Memory B cell (primary cell): ENCODE measurements at regions not wholly inside any gene's neighbourhood (a gene's known extent, or its start where the extent isn't known, plus 50 kb on each side); places are given as distances from the start of the nearest gene placed in this dataset.

ENCODE experiments used
- ATAC-seq: fragments of 150-1000 bp; cut with Tn5 transposase; 2 replicates; pipeline ENCODE4 v1.10.0; 2021; ENCODE audit warnings: low read depth, mild to moderate bottlenecking, moderate library complexity
- DNase-seq, 2 donors: peaks; one replicate each; pipeline ENCODE4 v3.0.0; 2022; ENCODE audit warnings: low spot score in 2 of 2
- H3K27ac Mint-ChIP-seq: one replicate; pipeline ENCODE4 v1.8.0; 2022; ENCODE audit warnings: mild to moderate bottlenecking, moderate library complexity, mixed read lengths
- H3K27me3 Mint-ChIP-seq: one replicate; pipeline ENCODE4 v1.8.0; 2022; ENCODE audit warnings: mixed read lengths
- H3K36me3 Mint-ChIP-seq: one replicate; pipeline ENCODE4 v1.8.0; 2022; ENCODE audit warnings: mild to moderate bottlenecking, mixed read lengths
- H3K4me1 Mint-ChIP-seq: one replicate; pipeline ENCODE4 v1.8.0; 2022; ENCODE audit warnings: mixed read lengths
- H3K4me3 Mint-ChIP-seq: one replicate; pipeline ENCODE4 v1.8.0; 2022; ENCODE audit warnings: mild to moderate bottlenecking, moderate library complexity, mixed read lengths
- H3K9me3 Mint-ChIP-seq: one replicate; pipeline ENCODE4 v1.8.0; 2022; ENCODE audit warnings: mixed read lengths

DNA sequence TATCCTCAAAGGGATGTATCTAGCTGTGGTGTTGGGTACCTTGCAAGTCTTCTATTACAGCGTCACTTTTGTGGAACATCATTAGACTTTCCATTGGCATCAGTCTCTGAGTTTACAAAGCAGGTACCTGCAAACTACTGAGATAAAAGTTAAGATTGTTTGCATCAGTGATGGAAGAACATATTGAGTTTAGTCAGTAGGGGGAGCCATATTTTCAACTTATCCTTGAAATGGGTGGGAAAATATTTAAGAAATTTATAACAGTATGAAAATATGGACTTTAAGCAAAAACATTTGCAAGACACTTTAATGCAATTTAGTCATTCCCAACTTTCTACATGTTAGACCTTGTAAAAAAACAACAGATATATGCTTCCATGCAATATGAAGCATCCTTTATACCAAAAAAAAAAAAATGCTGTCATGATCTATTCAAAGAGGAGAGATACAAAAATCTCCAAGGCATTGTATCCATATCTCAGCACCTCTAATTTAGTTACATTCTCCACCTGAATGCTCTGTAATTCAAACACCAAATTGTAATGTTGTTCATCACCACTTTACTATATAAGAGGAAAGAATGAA is 98.6 kb upstream of the ADAMTS19 start:
- peaks cover 8% of the 10 kb centered on the region for H3K9me3 Mint-ChIP-seq
- no peak for ATAC-seq
- H3K4me1 Mint-ChIP-seq: no peaks in the 10 kb centered on the region
- no peaks in the 10 kb centered on the region for H3K36me3 Mint-ChIP-seq
- H3K4me3 Mint-ChIP-seq: no peak overlapping the region
- H3K27me3 Mint-ChIP-seq: no peaks in the 10 kb centered on the region
- no peak overlapping the region for H3K27ac Mint-ChIP-seq
- DNase-seq: no peak

DNA sequence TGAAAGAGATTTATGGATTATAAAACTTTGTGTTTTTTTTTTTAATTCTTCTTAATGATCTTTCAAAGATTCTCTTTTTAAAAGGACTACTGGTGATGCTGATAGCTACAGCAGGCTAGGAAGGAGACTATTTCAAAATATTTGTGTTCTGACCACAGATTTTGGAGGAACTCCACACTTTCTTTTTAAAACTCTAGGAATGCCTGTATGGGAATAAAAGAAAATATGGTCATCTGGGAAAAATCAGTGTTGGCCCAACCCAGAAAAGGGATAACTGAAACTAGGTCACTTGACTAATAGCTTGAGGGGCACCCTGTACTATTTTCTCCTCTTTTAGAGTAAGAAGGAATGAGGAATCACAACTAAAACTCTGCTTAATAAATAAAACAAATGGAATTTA is 97.6 kb upstream of the ADAMTS19 start:
- Mint-ChIP-seq H3K4me1 (no peaks in the 10 kb centered on the region), H3K9me3 (peaks cover 8% of the 10 kb centered on the region), H3K4me3 (no peak overlapping the region), H3K27me3 (no peaks in the 10 kb centered on the region), H3K36me3 (no peaks in the 10 kb centered on the region), H3K27ac (no peak overlapping the region)
- ATAC-seq: no peak
- DNase-seq: no peak

DNA sequence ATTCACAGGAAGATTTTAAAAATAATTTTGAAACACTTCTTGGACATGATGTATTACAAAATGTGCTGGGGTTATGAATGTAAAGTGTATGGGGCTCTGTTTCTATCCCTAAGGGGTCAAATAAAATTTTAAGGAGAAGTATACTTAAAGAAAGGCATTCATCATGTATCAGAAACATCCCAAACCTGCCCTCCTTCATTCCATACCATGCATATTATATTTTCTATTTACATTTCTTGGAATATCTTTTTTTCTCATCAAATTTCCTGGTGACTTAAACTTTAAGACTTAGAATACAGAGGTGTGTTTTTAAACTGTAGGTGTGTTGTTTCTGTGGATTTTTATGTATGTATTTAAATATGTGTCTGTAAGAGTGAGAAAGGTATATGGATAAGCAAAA is 96.1 kb upstream of the ADAMTS19 start:
- no peak for ATAC-seq
- Mint-ChIP-seq H3K9me3 (peaks cover 8% of the 10 kb centered on the region), H3K27ac (no peak overlapping the region), H3K4me1 (no peaks in the 10 kb centered on the region), H3K4me3 (no peak overlapping the region), H3K27me3 (no peaks in the 10 kb centered on the region), H3K36me3 (no peaks in the 10 kb centered on the region)
- DNase-seq: no peak

DNA sequence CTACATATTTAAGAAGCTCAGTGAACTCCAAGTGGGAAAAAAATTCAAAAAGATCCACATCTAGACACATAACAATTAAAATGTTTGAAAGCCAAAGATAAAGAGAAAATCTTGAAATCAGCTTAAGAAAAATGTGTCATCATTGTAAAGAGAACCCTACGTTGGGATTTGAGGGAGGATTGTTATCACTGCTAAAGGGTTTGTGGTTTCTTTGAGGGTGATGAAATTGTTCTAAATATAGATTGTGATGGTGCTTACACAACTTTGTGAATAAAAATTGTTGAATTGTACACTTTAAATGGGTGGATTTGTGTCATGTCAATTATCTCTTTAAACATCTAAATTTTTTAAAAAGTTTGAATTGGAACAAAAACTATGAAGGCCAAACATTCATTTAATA is 92.2 kb upstream of the ADAMTS19 start:
- peaks cover 8% of the 10 kb centered on the region for H3K9me3 Mint-ChIP-seq
- no peak overlapping the region for H3K27ac Mint-ChIP-seq
- no peaks in the 10 kb centered on the region for H3K4me1 Mint-ChIP-seq
- ATAC-seq (no peak), DNase-seq (no peak)
- H3K27me3 Mint-ChIP-seq: no peaks in the 10 kb centered on the region
- H3K36me3 Mint-ChIP-seq: no peaks in the 10 kb centered on the region
- H3K4me3 Mint-ChIP-seq: no peak overlapping the region

DNA sequence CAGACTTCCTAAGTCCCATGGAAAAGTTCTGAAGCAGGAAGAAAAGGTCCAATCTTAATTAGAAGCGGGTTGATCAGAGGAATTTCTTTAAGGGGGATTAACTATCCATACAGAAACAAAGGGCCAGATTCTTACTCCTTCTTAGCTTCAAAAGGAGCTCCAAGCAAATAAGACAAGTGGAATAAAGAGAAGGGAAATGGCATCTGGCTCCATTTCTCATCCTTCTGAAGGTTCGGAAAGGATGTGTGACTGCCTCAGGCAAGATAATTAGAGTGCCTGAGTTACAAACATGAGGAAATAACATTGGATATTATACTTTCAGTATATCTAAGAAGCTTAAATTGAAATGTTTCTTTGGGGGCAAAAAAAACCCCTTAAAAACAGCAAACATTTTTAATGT is 88.1 kb upstream of the ADAMTS19 start:
- no peaks in the 10 kb centered on the region for H3K9me3 Mint-ChIP-seq
- H3K27ac Mint-ChIP-seq: no peak overlapping the region
- H3K27me3 Mint-ChIP-seq: no peaks in the 10 kb centered on the region
- no peak for DNase-seq
- no peak overlapping the region for H3K4me3 Mint-ChIP-seq
- ATAC-seq: no peak
- H3K36me3 Mint-ChIP-seq: no peaks in the 10 kb centered on the region
- no peaks in the 10 kb centered on the region for H3K4me1 Mint-ChIP-seq

DNA sequence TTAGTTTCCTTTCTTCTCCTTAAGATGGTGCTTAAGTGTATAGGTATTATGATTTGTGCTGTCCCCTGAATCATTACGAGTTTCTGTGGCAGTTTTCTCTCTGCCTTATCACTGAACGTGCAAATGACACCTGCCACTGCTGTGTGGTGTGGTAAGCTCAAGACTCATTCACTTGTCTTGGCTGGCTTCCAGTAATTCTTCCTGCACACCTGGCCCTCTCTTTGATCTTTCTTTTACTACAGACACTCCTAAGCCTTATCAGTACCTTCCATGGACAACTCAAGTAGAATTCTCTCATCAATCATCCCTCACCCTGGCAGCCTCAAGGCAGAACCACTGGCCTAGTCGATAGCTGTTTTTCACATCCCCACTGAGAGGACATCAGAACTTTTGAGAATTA is 82.6 kb upstream of the ADAMTS19 start:
- H3K9me3 Mint-ChIP-seq: no peaks in the 10 kb centered on the region
- H3K27ac Mint-ChIP-seq: no peak overlapping the region
- no peak for ATAC-seq
- H3K27me3 Mint-ChIP-seq: no peaks in the 10 kb centered on the region
- H3K36me3 Mint-ChIP-seq: no peaks in the 10 kb centered on the region
- H3K4me3 Mint-ChIP-seq: no peak overlapping the region
- H3K4me1 Mint-ChIP-seq: no peaks in the 10 kb centered on the region
- DNase-seq: no peak

DNA sequence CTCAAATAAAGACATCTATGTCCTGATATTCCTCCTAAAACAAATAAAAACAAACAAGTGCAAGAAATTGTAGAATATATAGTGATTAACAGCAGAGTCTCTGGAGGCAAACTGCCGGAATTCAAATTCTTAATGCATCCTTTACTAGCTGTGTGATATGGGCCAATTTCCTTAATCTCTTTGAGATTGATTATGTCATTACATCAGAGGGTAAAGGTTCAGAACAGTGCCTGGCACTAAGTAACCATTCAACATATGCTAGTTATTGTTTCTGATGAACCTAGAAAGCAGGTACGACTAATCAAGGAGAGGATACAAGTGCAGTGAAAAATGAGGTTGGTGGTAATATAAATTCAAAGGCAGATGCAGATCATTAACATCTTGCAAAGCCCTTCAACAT is 81.1 kb upstream of the ADAMTS19 start:
- H3K27ac Mint-ChIP-seq: no peak overlapping the region
- H3K27me3 Mint-ChIP-seq: no peaks in the 10 kb centered on the region
- DNase-seq (no peak), ATAC-seq (no peak)
- H3K9me3 Mint-ChIP-seq: no peaks in the 10 kb centered on the region
- no peaks in the 10 kb centered on the region for H3K4me1 Mint-ChIP-seq
- H3K4me3 Mint-ChIP-seq: no peak overlapping the region
- H3K36me3 Mint-ChIP-seq: no peaks in the 10 kb centered on the region

DNA sequence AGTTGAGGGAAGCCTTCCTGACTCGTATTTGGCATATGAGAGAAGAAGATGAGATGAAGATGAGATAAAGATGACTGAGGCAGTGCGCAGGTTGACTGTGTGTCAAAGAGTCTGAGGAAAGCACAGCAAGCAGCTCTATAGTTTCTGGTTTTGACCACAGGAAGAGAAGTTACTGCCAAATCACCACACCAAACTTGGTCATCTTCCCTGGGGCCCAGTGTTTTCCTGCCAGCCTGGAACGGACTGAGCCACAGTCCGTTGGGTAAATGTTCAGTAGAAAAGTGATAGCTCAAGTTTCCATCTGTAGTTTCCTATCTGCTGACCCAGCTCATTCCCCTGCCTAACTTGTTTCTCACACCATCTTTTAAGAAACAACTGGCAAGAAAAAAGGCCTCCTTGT is 80.7 kb upstream of the ADAMTS19 start:
- Mint-ChIP-seq H3K36me3 (no peaks in the 10 kb centered on the region), H3K27me3 (no peaks in the 10 kb centered on the region), H3K27ac (no peak overlapping the region), H3K4me3 (no peak overlapping the region), H3K9me3 (no peaks in the 10 kb centered on the region), H3K4me1 (no peaks in the 10 kb centered on the region)
- DNase-seq (no peak), ATAC-seq (no peak)

DNA sequence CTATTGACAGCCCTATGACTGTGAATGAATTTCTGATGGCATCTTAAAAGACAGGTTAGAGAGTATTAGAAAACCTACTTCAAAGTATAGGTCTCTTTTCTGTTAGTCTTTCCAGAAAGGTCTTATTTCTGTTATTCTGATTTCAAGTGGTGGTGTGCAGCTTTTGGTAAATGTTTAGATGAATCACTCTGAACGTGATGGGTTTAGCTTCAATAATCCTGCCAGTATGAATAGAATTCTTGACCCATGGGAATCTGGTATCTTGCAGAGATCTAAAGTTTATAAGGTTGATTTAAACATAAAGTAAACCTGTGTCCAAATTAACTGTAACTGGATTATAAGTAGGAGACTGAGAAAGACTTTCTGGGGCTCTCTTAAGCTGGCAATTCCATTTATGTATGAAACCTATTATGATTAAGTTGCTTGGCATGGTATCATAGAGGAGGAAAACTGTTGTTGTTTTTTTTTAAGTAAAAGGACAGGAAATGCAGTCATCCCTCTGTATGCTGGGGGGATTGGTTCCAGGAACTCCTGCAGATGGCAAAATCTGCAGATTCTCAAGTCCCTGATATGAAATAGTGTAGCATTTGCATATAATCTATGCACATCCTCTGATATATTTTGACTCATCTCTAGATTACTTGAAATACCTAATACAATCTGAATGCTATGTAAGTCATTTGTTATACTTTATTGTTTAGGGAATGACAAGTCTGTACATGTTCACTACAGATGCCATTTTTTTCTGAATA is 77.0 kb upstream of the ADAMTS19 start:
- no peak overlapping the region for H3K27ac Mint-ChIP-seq
- ATAC-seq: no peak
- DNase-seq: no peak

DNA sequence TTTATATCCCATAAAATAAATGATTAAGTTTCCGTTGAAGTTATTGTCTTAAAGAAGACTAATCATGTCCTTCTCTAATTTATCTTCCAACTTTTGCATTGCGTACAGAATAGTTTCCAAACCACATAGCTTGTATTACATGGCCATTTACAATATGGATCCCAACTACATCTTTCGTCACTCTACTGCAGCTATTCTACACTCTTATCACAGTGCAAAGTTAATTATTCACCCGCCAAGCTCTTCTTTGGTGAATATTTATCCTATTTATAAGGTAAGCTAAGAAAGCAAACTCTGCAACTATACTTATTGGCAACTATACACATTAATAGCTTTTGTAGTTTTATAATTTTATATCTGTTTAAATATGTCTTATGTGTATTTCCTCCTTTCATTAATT is 75.9 kb upstream of the ADAMTS19 start:
- Mint-ChIP-seq H3K27ac (no peak overlapping the region), H3K36me3 (no peaks in the 10 kb centered on the region)

More for the DNA sequence above, 77.0 kb upstream of the ADAMTS19 start:
- Mint-ChIP-seq H3K36me3 (no peaks in the 10 kb centered on the region), H3K4me1 (no peaks in the 10 kb centered on the region), H3K9me3 (no peaks in the 10 kb centered on the region), H3K27me3 (no peaks in the 10 kb centered on the region), H3K4me3 (no peak overlapping the region)

DNA sequence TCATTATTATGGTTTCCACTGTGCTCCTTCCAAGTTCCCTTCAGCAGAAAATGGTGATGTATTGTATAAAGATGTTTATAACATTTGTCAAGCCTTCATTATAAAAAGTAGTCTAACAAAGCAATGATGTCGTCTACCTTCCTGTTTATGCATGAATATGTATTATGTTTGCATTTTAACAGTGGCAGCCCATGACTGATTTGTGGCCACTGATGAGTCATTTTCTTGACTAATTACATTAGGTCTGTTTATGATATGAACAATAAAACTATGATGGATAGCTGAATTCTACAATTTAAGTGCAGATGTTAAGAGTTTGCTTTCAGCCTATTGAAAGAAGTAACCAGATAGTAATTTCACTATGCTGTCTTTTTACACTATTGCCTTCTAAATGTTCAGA is 75.4 kb upstream of the ADAMTS19 start:
- Mint-ChIP-seq H3K9me3 (no peaks in the 10 kb centered on the region), H3K4me3 (no peak overlapping the region), H3K27me3 (no peaks in the 10 kb centered on the region), H3K27ac (no peak overlapping the region), H3K36me3 (no peaks in the 10 kb centered on the region), H3K4me1 (no peaks in the 10 kb centered on the region)
- DNase-seq: no peak
- no peak for ATAC-seq

More for the DNA sequence above, 75.9 kb upstream of the ADAMTS19 start:
- no peak for DNase-seq
- no peaks in the 10 kb centered on the region for H3K27me3 Mint-ChIP-seq
- no peaks in the 10 kb centered on the region for H3K9me3 Mint-ChIP-seq
- H3K4me3 Mint-ChIP-seq: no peak overlapping the region
- ATAC-seq: no peak
- no peaks in the 10 kb centered on the region for H3K4me1 Mint-ChIP-seq

DNA sequence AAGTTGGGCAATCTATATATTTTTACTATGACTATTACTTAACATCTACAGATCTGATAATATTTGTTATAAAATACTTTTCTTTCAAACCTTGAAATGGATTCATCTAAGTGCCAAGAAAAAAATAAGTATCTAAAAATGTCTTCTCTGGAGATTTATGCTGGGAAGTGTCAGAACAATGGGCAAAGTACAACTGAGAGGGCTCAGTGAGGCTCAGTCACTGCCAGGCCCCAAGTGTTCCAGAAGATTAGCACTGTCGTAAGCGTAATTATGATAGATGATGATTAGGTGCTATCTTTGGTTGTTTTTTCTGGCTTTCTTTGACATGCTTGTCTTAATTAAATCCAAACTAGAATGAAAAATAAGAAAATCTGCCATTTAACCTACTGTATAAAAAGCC is 72.2 kb upstream of the ADAMTS19 start:
- no peaks in the 10 kb centered on the region for H3K9me3 Mint-ChIP-seq

DNA sequence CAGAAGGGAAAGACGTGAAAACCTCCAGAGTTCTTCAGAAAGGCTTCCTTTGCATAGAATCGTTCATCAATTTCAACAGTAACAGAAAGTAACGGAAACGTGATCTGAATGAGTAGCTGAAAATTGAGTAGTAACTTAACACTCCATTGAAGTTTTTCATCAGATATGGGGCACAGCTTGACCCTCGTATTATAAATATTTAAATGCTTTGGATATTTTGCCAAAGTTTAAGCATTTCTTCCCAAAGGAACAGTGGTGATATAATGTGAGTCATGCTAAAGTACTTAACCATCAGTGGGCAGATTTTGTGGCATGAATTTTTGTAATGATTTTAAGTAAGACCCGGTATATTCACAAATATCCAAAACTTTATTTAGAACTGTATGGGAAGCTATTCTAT is 67.4 kb upstream of the ADAMTS19 start:
- H3K9me3 Mint-ChIP-seq: peaks cover 10% of the 10 kb centered on the region
- DNase-seq (no peak), ATAC-seq (no peak)
- no peaks in the 10 kb centered on the region for H3K27me3 Mint-ChIP-seq
- H3K4me3 Mint-ChIP-seq: no peak overlapping the region
- H3K27ac Mint-ChIP-seq: no peak overlapping the region
- no peaks in the 10 kb centered on the region for H3K4me1 Mint-ChIP-seq
- H3K36me3 Mint-ChIP-seq: no peaks in the 10 kb centered on the region

More for the DNA sequence above, 72.2 kb upstream of the ADAMTS19 start:
- no peak for ATAC-seq
- no peak overlapping the region for H3K27ac Mint-ChIP-seq
- no peak overlapping the region for H3K4me3 Mint-ChIP-seq
- H3K27me3 Mint-ChIP-seq: no peaks in the 10 kb centered on the region
- DNase-seq: no peak
- H3K4me1 Mint-ChIP-seq: no peaks in the 10 kb centered on the region
- no peaks in the 10 kb centered on the region for H3K36me3 Mint-ChIP-seq

DNA sequence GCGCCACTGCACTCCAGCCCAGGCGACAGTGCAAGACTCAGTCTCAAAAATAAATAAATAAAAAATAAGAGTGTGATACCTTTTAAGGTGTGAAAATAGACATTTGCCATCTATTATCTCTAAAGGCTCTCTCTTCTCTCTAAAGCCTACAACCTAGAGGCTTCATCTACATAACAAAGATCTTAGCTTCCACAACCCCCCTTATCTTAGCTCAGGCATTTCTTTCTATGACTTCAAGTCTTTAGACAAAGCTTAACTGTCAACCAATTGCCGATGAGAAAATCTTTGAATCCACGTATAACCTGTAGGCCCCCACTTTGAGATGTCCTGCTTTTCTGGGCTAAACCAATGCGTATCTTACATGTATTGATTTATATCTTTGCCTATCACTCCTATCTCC is 64.9 kb upstream of the ADAMTS19 start:
- ATAC-seq (no peak), DNase-seq (no peak)
- Mint-ChIP-seq H3K27me3 (no peaks in the 10 kb centered on the region), H3K9me3 (peaks cover 10% of the 10 kb centered on the region), H3K4me3 (no peak overlapping the region), H3K36me3 (no peaks in the 10 kb centered on the region), H3K4me1 (no peaks in the 10 kb centered on the region), H3K27ac (no peak overlapping the region)

DNA sequence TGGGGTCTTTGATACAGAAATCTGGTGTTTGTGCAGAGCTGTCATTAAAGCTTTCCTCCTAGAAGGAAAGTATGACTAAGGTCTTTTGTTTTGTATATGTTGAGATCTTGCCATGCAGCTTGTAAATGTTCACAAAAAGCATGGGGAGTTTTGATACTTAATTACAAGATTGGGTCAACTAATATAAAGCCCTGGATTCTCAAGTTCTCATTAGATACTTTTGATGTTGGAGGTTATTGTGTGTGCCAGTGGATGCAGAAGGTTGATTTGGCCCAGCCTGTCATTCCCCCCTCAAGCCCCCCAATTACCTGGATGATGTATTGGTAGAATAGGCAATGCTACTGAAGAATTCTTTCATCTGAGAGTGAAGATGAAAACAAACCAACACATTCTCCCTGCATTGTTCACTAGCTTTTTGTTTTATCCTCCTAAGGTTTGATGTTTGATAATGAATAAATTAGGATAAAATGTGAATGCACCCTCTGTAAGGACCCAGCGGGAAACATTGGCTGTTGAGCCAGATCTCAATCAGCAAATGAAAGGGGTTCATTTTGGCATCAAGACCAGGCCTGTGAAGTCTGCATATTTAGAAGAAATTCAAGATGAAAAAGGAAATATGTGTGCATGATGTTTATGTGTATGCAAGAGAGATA is 61.9 kb upstream of the ADAMTS19 start:
- no peaks in the 10 kb centered on the region for H3K4me1 Mint-ChIP-seq
- H3K27ac Mint-ChIP-seq: no peak overlapping the region
- H3K36me3 Mint-ChIP-seq: no peaks in the 10 kb centered on the region
- ATAC-seq: no peak
- H3K27me3 Mint-ChIP-seq: no peaks in the 10 kb centered on the region
- no peak for DNase-seq
- no peak overlapping the region for H3K4me3 Mint-ChIP-seq
- peaks cover 10% of the 10 kb centered on the region for H3K9me3 Mint-ChIP-seq
